Right lung (tissue), 2 donors: ENCODE measurements at regions not wholly inside any gene's neighbourhood (a gene's known extent, or its start where the extent isn't known, plus 50 kb on each side); places are given as distances from the start of the nearest gene placed in this dataset.
"Not testable (repeated sequence)": the region's sequence is repeated elsewhere in the genome, so short reads cannot be mapped to it uniquely, and the experiment has no call there.

Experiments
- DNase-seq, 2 donors: peaks; one replicate each; pipeline ENCODE4 v3.0.0-alpha.2; 2013

GRCh38 chr7:81433692-81434331, 336.0 kb downstream of the HGF start:
- no peak for DNase-seq

- DNase-seq: no peak
Measured at GRCh38 chr7:81433206-81433605, 336.6 kb downstream of the HGF start.

GRCh38 chr7:81430761-81431160, 339.1 kb downstream of the HGF start:
- DNase-seq: no peak

- no peak for DNase-seq
Measured at GRCh38 chr7:81430150-81430549, 339.7 kb downstream of the HGF start.

GRCh38 chr7:81427461-81427860, 342.4 kb downstream of the HGF start:
- no peak for DNase-seq

GRCh38 chr7:81420526-81421226, 349.2 kb downstream of the HGF start:
- no peak for DNase-seq

- DNase-seq: no peak
Measured at GRCh38 chr7:81419731-81420130, 350.1 kb downstream of the HGF start.

GRCh38 chr7:81416659-81417058, 353.2 kb downstream of the HGF start:
- DNase-seq: no peak

GRCh38 chr7:81415181-81415580, 354.7 kb downstream of the HGF start:
- DNase-seq: no peak

GRCh38 chr7:81414411-81414810, 355.4 kb downstream of the HGF start:
- DNase-seq: no peak

- DNase-seq: no peak
Measured at GRCh38 chr7:81410471-81411117, 359.3 kb downstream of the HGF start.

GRCh38 chr7:81408728-81409127, 361.1 kb downstream of the HGF start:
- DNase-seq: no peak

- DNase-seq: no peak
Measured at GRCh38 chr7:81407094-81407493, 362.8 kb downstream of the HGF start.

- no peak for DNase-seq
Measured at GRCh38 chr7:81404669-81405068, 365.2 kb downstream of the HGF start.

GRCh38 chr7:81402227-81402626, 367.6 kb downstream of the HGF start:
- DNase-seq: no peak

- no peak for DNase-seq
Measured at GRCh38 chr7:81399471-81399870, 370.4 kb downstream of the HGF start.

- DNase-seq: no peak
Measured at GRCh38 chr7:81394029-81394428, 375.8 kb downstream of the HGF start.

- no peak for DNase-seq
Measured at GRCh38 chr7:81393018-81393417, 376.8 kb downstream of the HGF start.

GRCh38 chr7:81385370-81385769, 384.5 kb downstream of the HGF start:
- no peak for DNase-seq

GRCh38 chr7:81383846-81384245, 386.0 kb downstream of the HGF start:
- DNase-seq: no peak

GRCh38 chr7:81374641-81375040, 395.2 kb downstream of the HGF start:
- DNase-seq: not testable (repeated sequence)

- peak; percentile 16 to 46 for DNase-seq
Measured at GRCh38 chr7:81370822-81371221, 399.0 kb downstream of the HGF start.

GRCh38 chr7:81367326-81367931, 402.4 kb downstream of the HGF start:
- no peak for DNase-seq
